Spleen (tissue), 11 donors: ENCODE measurements at regions not wholly inside any gene's neighbourhood (a gene's known extent, or its start where the extent isn't known, plus 50 kb on each side); places are given as distances from the start of the nearest gene placed in this dataset.

Experiments used
- DNase-seq: peaks from one replicate; pipeline ENCODE4 v3.0.0-alpha.2; 2020
- H3K27ac ChIP-seq, 8 donors: fragments of 200-600 bp; sonication (generic) in 7 of 8; 1 replicate in 4 of 8; 2 replicates in 4 of 8; pipeline versions ENCODE4 v1.5.0 to v1.8.0; 2016 to 2021; ENCODE audit warnings: inconsistent platforms in 4 of 8, mild to moderate bottlenecking in 4 of 8, moderate library complexity in 1 of 8
- H3K27me3 ChIP-seq, 7 donors: fragments of 200-600 bp; sonication (generic) in 6 of 7; replicated peaks in 1 of 7; 1 replicate in 4 of 7; 2 replicates in 3 of 7; pipeline versions ENCODE4 v1.5.0 to v1.8.0; 2016 to 2021; ENCODE audit warnings: inconsistent platforms in 3 of 7, mild to moderate bottlenecking in 1 of 7
- H3K36me3 ChIP-seq, 6 donors: fragments of 200-600 bp; sonication (generic) in 5 of 6; 1 replicate in 4 of 6; 2 replicates in 2 of 6; pipeline versions ENCODE4 v1.5.0 to v1.8.0; 2016 to 2021; ENCODE audit warnings: inconsistent platforms in 2 of 6
- H3K4me1 ChIP-seq, 6 donors: fragments of 200-600 bp; sonication (generic) in 5 of 6; 1 replicate in 3 of 6; 2 replicates in 3 of 6; pipeline versions ENCODE4 v1.5.0 to v1.8.0; 2016 to 2021; ENCODE audit warnings: inconsistent platforms in 3 of 6
- H3K4me3 ChIP-seq, 8 donors: fragments of 200-600 bp; sonication (generic) in 7 of 8; 1 replicate in 4 of 8; 2 replicates in 4 of 8; pipeline versions ENCODE4 v1.5.0 to v1.8.0; 2016 to 2021; ENCODE audit warnings: inconsistent platforms in 4 of 8, mild to moderate bottlenecking in 4 of 8, moderate library complexity in 2 of 8
- H3K9me3 ChIP-seq, 8 donors: fragments of 200-600 bp; sonication (generic) in 7 of 8; 1 replicate in 4 of 8; 2 replicates in 4 of 8; pipeline versions ENCODE4 v1.5.0 to v1.8.0; 2016 to 2021; ENCODE audit warnings: inconsistent platforms in 4 of 8
- CTCF ChIP-seq, 11 experiments: fragments of 200-600 bp in 7 of 11; fragments of 450-650 bp in 4 of 11; sonication (generic) in 4 of 11; IDR thresholded peaks in 8 of 11; conservative IDR thresholded peaks in 3 of 11; 1 replicate in 7 of 11; 2 replicates in 4 of 11; pipeline versions ENCODE4 v1.4.0 to v1.8.0; 2016 to 2021; ENCODE audit warnings: antibody characterized with exemption in 11 of 11, inconsistent platforms in 4 of 11, mild to moderate bottlenecking in 1 of 11
- POLR2A ChIP-seq, 3 donors: fragments of 450-650 bp; IDR thresholded peaks; one replicate each; pipeline ENCODE4 v1.5.1; 2017; ENCODE audit warnings: antibody characterized with exemption in 3 of 3, mild to moderate bottlenecking in 1 of 3
- POLR2AphosphoS5 ChIP-seq, 3 donors: sonication (generic); formaldehyde crosslinking; IDR thresholded peaks; one replicate each; pipeline ENCODE4 v1.5.1; 2017; ENCODE audit warnings: antibody characterized with exemption in 3 of 3
- WGBS, 5 donors: extraction: QIAGEN DNeasy Blood & Tissue Kit in 3 of 5; methylation state at CpG; one replicate each; pipeline versions ENCODE4 v1.1.5 to v1.1.7; 2013 to 2018; 5-methylcytosine and 5-hydroxymethylcytosine counted together
- intact Hi-C: fragments of 100-400 bp; cut with DNase I; formaldehyde crosslinking; loops from one replicate; pipeline ENCODE4 v1.15.0; 2023; ENCODE audit warnings: low total_unique reads
- donor health status: healthy with polysubstance abuse.
- donor health status: DM: no; HTN: no; CAD: no; lungs with moderate emphysema.
- donor health status: DM: no; HTN: no; CAD: no.
- donor health status: Bipolar disorder and iron deficiency.
- donor health status: healthy.
- donor health status: DM: no; HTN: no; CAD: no.
- donor health status: DM: yes; HTN: yes; CAD: no.

GRCh38 chr9:13364271-13365000, 84.9 kb upstream of the MPDZ start:
- intact Hi-C loops: no loop called here
- H3K27ac ChIP-seq: no peak overlapping the region
- H3K36me3 ChIP-seq: no peaks in the 10 kb centered on the region
- H3K4me1 ChIP-seq: no peaks in the 10 kb centered on the region
- no peaks in the 10 kb centered on the region for H3K27me3 ChIP-seq
- DNase-seq: no peak
- 82 to 93% (median 85%) methylated on average over 7 of the region's 7 CpGs for WGBS, 5 donors
- H3K4me3 ChIP-seq: no peak overlapping the region
- no peak for TF ChIP-seq CTCF (IDR thresholded peaks at IDR 0.05 in 8 of 11, conservative IDR thresholded peaks at IDR 0.05 in 3 of 11)
- TF ChIP-seq POLR2AphosphoS5 (IDR thresholded peaks at IDR 0.05): no peak
- TF ChIP-seq POLR2A (IDR thresholded peaks at IDR 0.05): no peak
- no peaks in the 10 kb centered on the region for H3K9me3 ChIP-seq

- DNase-seq: no peak
- H3K27ac ChIP-seq: no peak overlapping the region
- H3K27me3 ChIP-seq: no peaks in the 10 kb centered on the region
- no peak overlapping the region for H3K4me3 ChIP-seq
- no peaks in the 10 kb centered on the region for H3K36me3 ChIP-seq
- no peak for TF ChIP-seq POLR2A (IDR thresholded peaks at IDR 0.05)
- no peak for TF ChIP-seq POLR2AphosphoS5 (IDR thresholded peaks at IDR 0.05)
- no peak for TF ChIP-seq CTCF (IDR thresholded peaks at IDR 0.05 in 8 of 11, conservative IDR thresholded peaks at IDR 0.05 in 3 of 11)
- no peaks in the 10 kb centered on the region for H3K4me1 ChIP-seq
- intact Hi-C loops: no loop called here
- H3K9me3 ChIP-seq: no peaks in the 10 kb centered on the region
These were observed 81.6 kb upstream of the MPDZ start for GRCh38 chr9:13361076-13361475.

GRCh38 chr9:13360188-13360587, 80.7 kb upstream of the MPDZ start:
- Histone ChIP-seq H3K27me3 (no peaks in the 10 kb centered on the region), H3K27ac (no peak overlapping the region), H3K4me3 (no peak overlapping the region), H3K4me1 (no peaks in the 10 kb centered on the region), H3K9me3 (no peaks in the 10 kb centered on the region), H3K36me3 (no peaks in the 10 kb centered on the region)
- TF ChIP-seq POLR2A (IDR thresholded peaks at IDR 0.05): no peak
- no peak for TF ChIP-seq CTCF (IDR thresholded peaks at IDR 0.05 in 8 of 11, conservative IDR thresholded peaks at IDR 0.05 in 3 of 11)
- TF ChIP-seq POLR2AphosphoS5 (IDR thresholded peaks at IDR 0.05): no peak
- intact Hi-C loops: no loop called here
- DNase-seq: no peak

GRCh38 chr9:13358128-13358527, 78.6 kb upstream of the MPDZ start:
- no peaks in the 10 kb centered on the region for H3K9me3 ChIP-seq
- no peak overlapping the region for H3K4me3 ChIP-seq
- H3K4me1 ChIP-seq: no peaks in the 10 kb centered on the region
- TF ChIP-seq POLR2AphosphoS5 (IDR thresholded peaks at IDR 0.05) (no peak), CTCF (IDR thresholded peaks at IDR 0.05 in 8 of 11, conservative IDR thresholded peaks at IDR 0.05 in 3 of 11) (no peak), POLR2A (IDR thresholded peaks at IDR 0.05) (no peak)
- intact Hi-C loops: no loop called here
- H3K36me3 ChIP-seq: no peaks in the 10 kb centered on the region
- H3K27me3 ChIP-seq: no peaks in the 10 kb centered on the region
- no peak for DNase-seq
- H3K27ac ChIP-seq: no peak overlapping the region
